HCT116 (cell line): ENCODE measurements at regions not wholly inside any gene's neighbourhood (a gene's known extent, or its start where the extent isn't known, plus 50 kb on each side); places are given as distances from the start of the nearest gene placed in this dataset.

Source experiments
- ATAC-seq: fragments of 200-7000 bp; cut with Tn5 transposase; 2 replicates; pipeline ENCODE4 v1.9.1; 2020; ENCODE audit warnings: mild to moderate bottlenecking, moderate library complexity
- BruUV-seq: library from RNA; stranded (reverse); fragments of 400-500 nt; replicated peaks from 2 replicates; lab custom pipeline; 2021; lab: Mats Ljungman, UMichigan
- CTCF ChIA-PET: fragments of 300-600 bp; sonication (Branson Sonifier 250); formaldehyde crosslinking; loops from one replicate; lab custom pipeline; 2021; ENCODE audit warnings: antibody characterized with exemption; lab: Charles Lee
- POLR2A ChIA-PET: fragments of 300-600, 350-600 bp; sonication (Branson Sonifier 250); formaldehyde crosslinking; loops from one replicate; lab custom pipeline; 2021; ENCODE audit warnings: antibody characterized with exemption; lab: Charles Lee
- RAD21 ChIA-PET, 2 experiments: fragments of 300-600 bp; sonication (Branson Sonifier 250); formaldehyde crosslinking; loops; one replicate each; lab custom pipeline; 2023; ENCODE audit warnings: low total read pairs in 2 of 2; ENCODE audit not compliant: uncharacterized antibody in 2 of 2, unreplicated experiment in 2 of 2, low non-redundant PET in 1 of 2; lab: Charles Lee
- DNase-seq: peaks from one replicate; pipeline ENCODE4 v3.0.0-alpha.2; 2010; ENCODE audit warnings: low read depth, low spot score
- H2AFZ ChIP-seq: fragments of 200-600 bp; shearing (Covaris generic), sonication (generic); 2 replicates; pipeline ENCODE4 v1.6.1; 2017; ENCODE audit warnings: low read depth, mixed run types, mixed read lengths, antibody characterized with exemption, low read length; ENCODE audit not compliant: poor library complexity, severe bottlenecking
- H3K27ac ChIP-seq: 2 replicates; pipeline ENCODE4 v1.5.1; 2012; ENCODE audit warnings: low read depth, low read length
- H3K27me3 ChIP-seq: fragments of 200-600 bp; sonication (generic); 2 replicates; pipeline ENCODE4 v1.6.1; 2016; ENCODE audit warnings: mixed run types, low read length, mixed read lengths; ENCODE audit not compliant: insufficient read depth
- H3K36me3 ChIP-seq, 2 experiments: fragments of 200-500 bp in 1 of 2; fragments of 200-600 bp in 1 of 2; sonication (Bioruptor generic) in 1 of 2; sonication (generic) in 1 of 2; 2 replicates each; pipeline versions ENCODE4 v1.5.1 to v1.6.1; 2014 to 2016; ENCODE audit warnings: low read length in 2 of 2, inconsistent platforms in 1 of 2, mixed read lengths in 1 of 2, mixed run types in 1 of 2; ENCODE audit not compliant: insufficient read depth in 2 of 2, control insufficient read depth in 1 of 2
- H3K4me1 ChIP-seq, 2 experiments: fragments of 200-600 bp in 1 of 2; sonication (generic) in 1 of 2; 2 replicates each; pipeline versions ENCODE4 v1.5.1 to v1.6.1; 2012 to 2017; ENCODE audit warnings: low read length in 2 of 2, inconsistent platforms in 1 of 2, mild to moderate bottlenecking in 1 of 2, mixed read lengths in 1 of 2, mixed run types in 1 of 2, moderate library complexity in 1 of 2; ENCODE audit not compliant: insufficient read depth in 2 of 2, control insufficient read depth in 1 of 2
- H3K4me2 ChIP-seq: fragments of 200-600 bp; sonication (generic); 2 replicates; pipeline ENCODE4 v1.6.1; 2017; ENCODE audit warnings: mixed run types, low read length, mixed read lengths
- H3K4me3 ChIP-seq, 2 experiments: fragments of 200-600 bp in 1 of 2; sonication (generic) in 1 of 2; replicated peaks in 1 of 2; 2 replicates each; pipeline ENCODE4 v1.5.1; 2011 to 2016; ENCODE audit warnings: low read length in 2 of 2, control low read depth in 1 of 2, low read depth in 1 of 2, mild to moderate bottlenecking in 1 of 2, mixed read lengths in 1 of 2, mixed run types in 1 of 2
- H3K79me2 ChIP-seq: fragments of 200-600 bp; sonication (generic); 2 replicates; pipeline ENCODE4 v1.6.1; 2017; ENCODE audit warnings: mild to moderate bottlenecking, mixed run types, low read length, moderate library complexity, mixed read lengths; ENCODE audit not compliant: insufficient read depth
- H3K9ac ChIP-seq: fragments of 200-600 bp; sonication (generic); 2 replicates; pipeline ENCODE4 v1.6.1; 2016; ENCODE audit warnings: low read length, mixed read lengths
- H3K9me2 ChIP-seq: fragments of 200-600 bp; sonication (generic), shearing (Covaris generic); 2 replicates; pipeline ENCODE4 v1.6.1; 2017; ENCODE audit warnings: mixed run types, mild to moderate bottlenecking, moderate library complexity; ENCODE audit not compliant: insufficient read depth
- H3K9me3 ChIP-seq, 2 experiments: fragments of 200-500 bp in 1 of 2; fragments of 200-600 bp in 1 of 2; sonication (Bioruptor generic) in 1 of 2; sonication (generic) in 1 of 2; 2 replicates each; pipeline ENCODE4 v1.6.1; 2014 to 2017; ENCODE audit warnings: low read length in 2 of 2, mixed read lengths in 2 of 2, inconsistent platforms in 1 of 2, low read depth in 1 of 2, mild to moderate bottlenecking in 1 of 2, mixed run types in 1 of 2, moderate library complexity in 1 of 2; ENCODE audit not compliant: control insufficient read depth in 1 of 2, insufficient read depth in 1 of 2
- H4K20me1 ChIP-seq: fragments of 200-600 bp; sonication (generic), shearing (Covaris generic); 2 replicates; pipeline ENCODE4 v1.6.1; 2017; ENCODE audit warnings: mixed run types, mild to moderate bottlenecking, moderate library complexity; ENCODE audit not compliant: insufficient read depth
- ATF3 ChIP-seq: IDR thresholded peaks from 2 replicates; pipeline ENCODE4 v1.6.1; 2012
- CBX3 ChIP-seq: IDR thresholded peaks from 2 replicates; pipeline ENCODE4 v1.6.1; 2012; ENCODE audit warnings: low read depth
- CEBPB ChIP-seq: IDR thresholded peaks from 2 replicates; pipeline ENCODE4 v1.6.1; 2012; ENCODE audit warnings: low read depth
- EGR1 ChIP-seq: IDR thresholded peaks from 2 replicates; pipeline ENCODE4 v1.6.1; 2012; ENCODE audit warnings: low read depth
- ELF1 ChIP-seq: IDR thresholded peaks from 2 replicates; pipeline ENCODE4 v1.6.1; 2012; ENCODE audit warnings: low read depth, borderline replicate concordance
- EZH2phosphoT487 ChIP-seq: fragments of 200-600 bp; IDR thresholded peaks from 2 replicates; pipeline ENCODE4 v1.6.1; 2018; ENCODE audit warnings: antibody characterized with exemption, borderline replicate concordance
- FOSL1 ChIP-seq: IDR thresholded peaks from 2 replicates; pipeline ENCODE4 v1.6.1; 2012; ENCODE audit warnings: low read depth
- JUND ChIP-seq: IDR thresholded peaks from 2 replicates; pipeline ENCODE4 v1.6.1; 2012
- MAX ChIP-seq: IDR thresholded peaks from 2 replicates; pipeline ENCODE4 v1.6.1; 2012
- POLR2A ChIP-seq: IDR thresholded peaks from 2 replicates; pipeline ENCODE4 v1.7.0; 2011; ENCODE audit warnings: borderline replicate concordance; ENCODE audit not compliant: insufficient read depth, insufficient read length; ENCODE audit errors: extremely low read depth
- RAD21 ChIP-seq: IDR thresholded peaks from 2 replicates; pipeline ENCODE4 v1.6.1; 2012; ENCODE audit warnings: low read depth, mild to moderate bottlenecking
- REST ChIP-seq: IDR thresholded peaks from 2 replicates; pipeline ENCODE4 v1.6.1; 2012; ENCODE audit warnings: low read depth
- SIN3A ChIP-seq: IDR thresholded peaks from 2 replicates; pipeline ENCODE4 v1.6.1; 2012; ENCODE audit warnings: low read depth
- SRF ChIP-seq: IDR thresholded peaks from 2 replicates; pipeline ENCODE4 v1.6.1; 2012; ENCODE audit warnings: low read depth
- TCF7L2 ChIP-seq: IDR thresholded peaks from 2 replicates; pipeline ENCODE4 v1.7.0; 2011; ENCODE audit warnings: borderline replicate concordance, inconsistent platforms; ENCODE audit not compliant: insufficient read depth, insufficient read length; ENCODE audit errors: extremely low read depth
- YY1 ChIP-seq: IDR thresholded peaks from 2 replicates; pipeline ENCODE4 v1.6.1; 2011; ENCODE audit warnings: low read length, low read depth, moderate library complexity, mild to moderate bottlenecking; ENCODE audit not compliant: insufficient replicate concordance; ENCODE audit errors: extremely low read depth
- ZBTB33 ChIP-seq: IDR thresholded peaks from 2 replicates; pipeline ENCODE4 v1.6.1; 2011; ENCODE audit warnings: mild to moderate bottlenecking, low read length, moderate library complexity; ENCODE audit not compliant: insufficient replicate concordance; ENCODE audit errors: extremely low read depth
- ZFX ChIP-seq: fragments of 450-650 bp; IDR thresholded peaks from 2 replicates; pipeline ENCODE4 v1.6.1; 2017
- ZNF274 ChIP-seq: fragments of 200-500 bp; sonication (Bioruptor generic); IDR thresholded peaks from 2 replicates; pipeline ENCODE4 v1.6.1; 2014; ENCODE audit warnings: mild to moderate bottlenecking, low read depth, low read length, inconsistent platforms
- intact Hi-C: fragments of 100-400 bp; cut with micrococcal nuclease; formaldehyde crosslinking; loops from 2 replicates; pipeline ENCODE4 v1.10.0; 2022
- TF ChIP-seq, protein P1 (sequence below), 3 experiments: fragments of 200-600 bp in 1 of 3; sonication (generic) in 1 of 3; IDR thresholded peaks in 2 of 3; conservative IDR thresholded peaks in 1 of 3; 2 replicates each; pipeline ENCODE4 v1.5.1; 2012 to 2017; ENCODE audit warnings: low read depth in 2 of 3, low read length in 2 of 3, antibody characterized with exemption in 1 of 3, borderline replicate concordance in 1 of 3, control low read depth in 1 of 3, mild to moderate bottlenecking in 1 of 3, mixed read lengths in 1 of 3, mixed run types in 1 of 3, moderate library complexity in 1 of 3; ENCODE audit not compliant: insufficient read depth in 1 of 3

- ChIA-PET CTCF (no interaction called here), RAD21 (no interaction called here), POLR2A (no interaction called here)
- Histone ChIP-seq H3K4me3 (no peak overlapping the region), H2AFZ (no peak overlapping the region), H3K4me2 (no peak overlapping the region), H3K36me3 (no peaks in the 10 kb centered on the region), H4K20me1 (no peaks in the 10 kb centered on the region), H3K27ac (no peak overlapping the region), H3K4me1 (no peaks in the 10 kb centered on the region), H3K79me2 (no peaks in the 10 kb centered on the region), H3K27me3 (no peaks in the 10 kb centered on the region), H3K9me2 (no peaks in the 10 kb centered on the region), H3K9ac (no peak overlapping the region), H3K9me3 (no peaks in the 10 kb centered on the region)
- no peak for TF ChIP-seq EGR1
- no peak for TF ChIP-seq FOSL1
- TF ChIP-seq TCF7L2 = no peak
- TF ChIP-seq, protein P1, sequence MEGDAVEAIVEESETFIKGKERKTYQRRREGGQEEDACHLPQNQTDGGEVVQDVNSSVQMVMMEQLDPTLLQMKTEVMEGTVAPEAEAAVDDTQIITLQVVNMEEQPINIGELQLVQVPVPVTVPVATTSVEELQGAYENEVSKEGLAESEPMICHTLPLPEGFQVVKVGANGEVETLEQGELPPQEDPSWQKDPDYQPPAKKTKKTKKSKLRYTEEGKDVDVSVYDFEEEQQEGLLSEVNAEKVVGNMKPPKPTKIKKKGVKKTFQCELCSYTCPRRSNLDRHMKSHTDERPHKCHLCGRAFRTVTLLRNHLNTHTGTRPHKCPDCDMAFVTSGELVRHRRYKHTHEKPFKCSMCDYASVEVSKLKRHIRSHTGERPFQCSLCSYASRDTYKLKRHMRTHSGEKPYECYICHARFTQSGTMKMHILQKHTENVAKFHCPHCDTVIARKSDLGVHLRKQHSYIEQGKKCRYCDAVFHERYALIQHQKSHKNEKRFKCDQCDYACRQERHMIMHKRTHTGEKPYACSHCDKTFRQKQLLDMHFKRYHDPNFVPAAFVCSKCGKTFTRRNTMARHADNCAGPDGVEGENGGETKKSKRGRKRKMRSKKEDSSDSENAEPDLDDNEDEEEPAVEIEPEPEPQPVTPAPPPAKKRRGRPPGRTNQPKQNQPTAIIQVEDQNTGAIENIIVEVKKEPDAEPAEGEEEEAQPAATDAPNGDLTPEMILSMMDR (IDR thresholded peaks at IDR 0.05 in 2 of 3, conservative IDR thresholded peaks at IDR 0.05 in 1 of 3; ENCODE audit: borderline replicate concordance in 1 of 3, insufficient read depth in 1 of 3, low read depth in 2 of 3, low read length in 2 of 3) = no peak
- no peak for TF ChIP-seq JUND
- TF ChIP-seq CEBPB = no peak
- no peak for TF ChIP-seq RAD21
- no peak for TF ChIP-seq POLR2A
- TF ChIP-seq ZBTB33 = no peak
- TF ChIP-seq CBX3 = no peak
- TF ChIP-seq ZNF274 = no peak
- TF ChIP-seq SIN3A = no peak
- no peak for TF ChIP-seq MAX
- no peak for TF ChIP-seq YY1
- no peak for TF ChIP-seq EZH2phosphoT487
- TF ChIP-seq ELF1 = no peak
- TF ChIP-seq REST = no peak
- TF ChIP-seq SRF = no peak
- TF ChIP-seq ZFX = no peak
- TF ChIP-seq ATF3 = no peak
- intact Hi-C loops = no loop called here
- no peak for ATAC-seq
- DNase-seq = no peak
- no TSS peak for BruUV-seq
These were observed 158.8 kb upstream of the ARL4C start for GRCh38 chr2:234655706-234656105.
